ENCODE measurements at regions not wholly inside any gene's neighbourhood (a gene's known extent, or its start where the extent isn't known, plus 50 kb on each side); places are given as distances from the start of the nearest gene placed in this dataset.
"Not testable (repeated sequence)": the region's sequence is repeated elsewhere in the genome, so short reads cannot be mapped to it uniquely, and the experiment has no call there.

DNA sequence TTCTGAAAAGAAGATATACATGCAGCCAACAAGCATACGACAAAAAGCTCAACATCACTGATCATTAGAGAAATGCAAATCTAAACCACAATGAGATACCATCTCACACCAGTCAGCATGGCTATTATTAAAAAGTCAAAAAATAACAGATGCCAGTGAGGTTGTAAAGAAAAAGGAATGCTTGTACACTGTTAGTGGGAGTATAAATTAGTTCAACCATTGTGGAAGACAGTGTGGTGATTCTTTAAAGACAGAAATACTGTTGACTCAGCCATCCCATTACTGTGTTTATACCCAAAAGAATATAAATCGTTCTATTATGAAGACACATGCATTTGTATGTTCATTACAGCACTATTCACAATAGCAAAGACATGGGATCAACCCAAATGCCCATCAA lies 221.1 kb upstream of the GADL1 start:
- not testable (repeated sequence) for DNase-seq (ENCODE audit: low read depth, low spot score)

DNA sequence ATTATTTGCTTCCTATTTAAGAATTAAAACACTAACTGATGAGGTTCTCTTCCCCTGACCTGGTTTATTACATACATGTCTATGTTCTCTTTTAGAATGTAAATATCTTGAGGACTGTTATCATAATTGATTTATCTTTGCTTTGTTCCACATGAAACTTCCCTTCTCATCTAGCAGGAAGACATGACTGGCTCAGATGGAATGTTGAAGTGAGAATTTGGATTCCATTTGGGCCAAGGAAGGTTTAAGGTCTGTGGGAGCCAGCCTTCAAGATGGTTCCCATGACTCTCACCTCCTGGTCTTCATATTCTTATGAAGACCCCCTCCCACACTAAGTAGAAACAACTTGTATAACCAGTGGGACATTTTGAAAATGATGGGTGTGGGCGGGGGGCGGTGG lies 222.2 kb upstream of the GADL1 start:
- H3K4me3 ChIP-seq (ENCODE audit: low read length), result no peak overlapping the region
- no peak for DNase-seq (ENCODE audit: low read depth, low spot score)

More for the DNA sequence above, 221.1 kb upstream of the GADL1 start:
- H3K4me3 ChIP-seq (ENCODE audit: low read length), result not testable (repeated sequence)

DNA sequence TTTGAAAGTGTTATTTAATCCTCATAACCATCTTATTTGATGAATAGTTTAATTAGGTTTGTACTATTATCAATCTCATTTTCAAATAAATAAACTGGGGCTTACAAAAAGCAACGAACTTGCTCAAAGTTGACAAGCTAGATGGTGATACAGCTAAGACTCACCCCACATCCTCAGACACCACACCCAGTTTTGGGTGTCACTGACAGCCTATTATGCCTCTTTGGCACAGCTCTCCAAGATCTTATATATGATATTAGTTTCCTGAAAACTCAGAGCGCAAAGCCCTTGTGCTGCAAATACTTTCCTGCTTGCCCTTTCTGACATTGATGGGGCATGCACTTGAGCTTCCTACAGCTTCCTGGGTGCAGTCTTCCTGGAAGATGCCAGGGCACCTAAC lies 223.4 kb upstream of the GADL1 start:
- no peak for DNase-seq (ENCODE audit: low read depth, low spot score)
- H3K4me3 ChIP-seq (ENCODE audit: low read length), result no peak overlapping the region

DNA sequence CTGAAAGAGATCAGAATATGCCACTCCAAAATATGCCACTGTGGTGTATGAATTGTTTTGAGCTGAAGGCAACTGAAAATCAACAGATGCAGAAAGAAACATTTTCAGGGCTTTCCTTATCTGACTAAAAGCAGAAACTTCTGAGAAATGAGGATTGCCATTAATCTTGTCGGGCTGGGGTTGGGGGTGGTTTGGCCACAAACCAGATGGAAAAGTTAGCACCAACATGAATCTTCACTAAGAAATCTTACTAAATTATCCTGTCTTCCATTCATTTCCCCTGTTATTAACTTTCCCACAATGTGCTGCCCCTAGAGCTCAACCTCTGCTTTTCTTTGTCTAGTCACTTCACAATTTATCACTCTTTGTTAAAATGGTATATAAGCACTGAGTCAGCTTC lies 229.9 kb upstream of the GADL1 start:
- no peak overlapping the region for H3K4me3 ChIP-seq (ENCODE audit: low read length)
- DNase-seq (ENCODE audit: low read depth, low spot score), result no peak

DNA sequence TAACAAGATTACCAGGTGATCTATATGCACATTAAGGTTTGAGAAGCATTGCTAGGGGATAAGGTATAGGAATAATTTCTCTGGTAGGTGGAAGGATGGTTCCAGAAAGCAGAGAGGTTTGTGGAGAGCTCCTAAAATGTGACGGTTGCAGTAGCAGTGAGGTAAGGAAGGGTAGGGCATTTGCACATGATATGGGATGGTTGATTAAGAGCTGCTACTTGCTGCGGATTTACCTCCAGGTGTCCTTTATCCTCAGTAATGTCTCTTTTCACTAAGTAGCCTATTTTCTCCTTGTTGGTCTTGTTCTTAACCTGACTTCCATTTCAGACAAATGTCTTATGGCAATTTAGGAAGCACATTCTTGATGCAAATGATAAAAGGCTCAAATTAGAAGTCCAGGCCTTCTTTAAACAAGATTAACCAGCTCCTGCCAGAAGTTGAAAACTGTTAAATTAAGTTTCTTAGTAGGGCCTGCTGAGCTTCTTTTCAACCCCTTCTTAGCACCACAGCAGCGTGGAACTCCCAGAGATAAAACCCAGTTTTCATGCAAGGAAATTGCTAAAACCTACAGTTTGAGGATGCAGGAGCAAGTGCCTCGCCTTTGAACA lies 231.1 kb upstream of the GADL1 start:
- no peak overlapping the region for H3K4me3 ChIP-seq (ENCODE audit: low read length)
- DNase-seq (ENCODE audit: low read depth, low spot score), result no peak

DNA sequence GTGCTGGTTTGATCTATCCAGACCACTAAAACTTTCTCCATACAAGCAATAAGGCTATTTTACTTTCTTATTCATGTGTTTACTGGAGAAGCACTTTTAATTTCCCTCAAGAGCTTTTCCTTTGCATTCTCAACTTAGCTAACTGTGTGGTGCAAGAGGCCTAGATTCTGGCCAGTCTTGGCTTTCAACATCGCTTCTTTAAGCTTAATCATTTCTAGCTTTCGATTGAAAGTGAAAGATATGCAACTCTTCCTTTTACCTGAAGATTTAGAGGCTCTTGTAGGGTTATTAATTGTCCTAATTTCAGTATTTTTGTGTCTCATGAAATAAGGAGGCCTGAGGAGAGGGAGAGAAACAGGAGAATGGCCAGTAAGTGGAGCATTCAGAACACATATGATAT lies 234.8 kb upstream of the GADL1 start:
- no peak for DNase-seq (ENCODE audit: low read depth, low spot score)
- no peak overlapping the region for H3K4me3 ChIP-seq (ENCODE audit: low read length)

DNA sequence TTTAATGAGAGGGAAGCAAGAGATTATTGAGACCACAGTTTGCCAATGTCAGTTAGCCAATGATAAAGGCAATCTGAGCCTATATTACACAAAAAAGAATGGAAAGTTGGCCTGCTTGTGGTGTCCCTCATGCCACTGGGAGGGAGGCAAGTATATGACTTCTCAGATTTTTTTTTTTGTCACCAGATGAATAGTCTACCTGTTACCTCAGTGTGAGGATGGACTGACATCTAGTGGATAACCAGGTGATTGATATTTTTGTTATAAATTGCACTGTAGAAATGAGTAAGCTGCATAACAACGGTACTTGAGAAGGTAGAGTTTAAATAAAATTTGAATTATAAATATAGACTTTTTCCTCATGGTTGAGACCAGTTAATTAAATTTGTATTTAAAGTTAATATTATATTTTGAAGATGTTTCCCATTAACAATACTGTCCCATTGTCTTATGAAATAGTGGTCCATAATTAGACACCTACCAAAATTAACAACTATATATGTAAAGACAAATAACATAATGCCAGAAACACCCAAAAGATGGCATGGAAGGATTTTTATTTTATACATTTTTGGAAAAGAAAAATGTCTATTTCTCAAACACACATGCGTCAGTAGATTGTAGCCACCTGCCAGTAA lies 237.8 kb upstream of the GADL1 start:
- peak; percentile 67 for DNase-seq (ENCODE audit: low read depth, low spot score)

DNA sequence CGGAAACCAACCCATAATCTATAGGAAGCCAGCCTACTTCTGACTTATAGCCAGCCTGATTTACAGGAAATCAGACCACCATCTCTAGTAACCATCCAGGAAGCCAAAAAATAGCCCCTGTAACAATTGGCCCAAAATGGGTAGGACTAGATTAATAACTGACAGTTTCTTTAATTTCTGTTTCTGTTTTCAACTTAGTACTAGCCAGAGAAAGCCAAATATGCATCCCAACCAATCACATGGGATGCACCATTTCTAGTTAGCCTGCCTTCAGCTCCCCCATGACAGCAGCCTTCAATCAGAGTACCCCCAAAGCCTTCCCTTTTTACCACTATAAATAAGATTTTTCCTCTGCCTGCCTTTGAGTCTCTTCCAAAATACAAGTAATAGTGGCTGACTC lies 239.1 kb upstream of the GADL1 start:
- DNase-seq (ENCODE audit: low read depth, low spot score), result no peak
- no peak overlapping the region for H3K4me3 ChIP-seq (ENCODE audit: low read length)

More for the DNA sequence above, 237.8 kb upstream of the GADL1 start:
- no peak overlapping the region for H3K4me3 ChIP-seq (ENCODE audit: low read length)

DNA sequence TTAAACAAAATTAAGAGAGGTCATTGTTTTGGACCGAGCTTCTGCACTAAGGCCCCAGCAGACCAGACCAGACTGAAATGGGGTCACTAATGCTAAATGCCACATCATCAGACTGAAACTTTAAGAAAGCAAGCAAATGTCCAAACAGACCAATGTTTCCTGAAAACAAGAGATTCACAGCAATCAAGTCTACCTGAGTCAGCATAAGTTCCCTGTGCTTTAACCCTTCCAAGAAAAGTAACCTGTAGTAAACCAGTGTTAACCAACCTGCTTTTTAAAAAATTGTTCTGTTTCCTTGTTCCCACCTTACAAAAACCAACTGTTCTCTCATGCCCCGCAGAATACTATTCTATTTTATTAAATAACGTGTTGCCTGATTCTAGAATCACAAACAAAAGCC lies 241.1 kb upstream of the GADL1 start:
- H3K4me3 ChIP-seq (ENCODE audit: low read length), result no peak overlapping the region
- DNase-seq (ENCODE audit: low read depth, low spot score), result no peak

DNA sequence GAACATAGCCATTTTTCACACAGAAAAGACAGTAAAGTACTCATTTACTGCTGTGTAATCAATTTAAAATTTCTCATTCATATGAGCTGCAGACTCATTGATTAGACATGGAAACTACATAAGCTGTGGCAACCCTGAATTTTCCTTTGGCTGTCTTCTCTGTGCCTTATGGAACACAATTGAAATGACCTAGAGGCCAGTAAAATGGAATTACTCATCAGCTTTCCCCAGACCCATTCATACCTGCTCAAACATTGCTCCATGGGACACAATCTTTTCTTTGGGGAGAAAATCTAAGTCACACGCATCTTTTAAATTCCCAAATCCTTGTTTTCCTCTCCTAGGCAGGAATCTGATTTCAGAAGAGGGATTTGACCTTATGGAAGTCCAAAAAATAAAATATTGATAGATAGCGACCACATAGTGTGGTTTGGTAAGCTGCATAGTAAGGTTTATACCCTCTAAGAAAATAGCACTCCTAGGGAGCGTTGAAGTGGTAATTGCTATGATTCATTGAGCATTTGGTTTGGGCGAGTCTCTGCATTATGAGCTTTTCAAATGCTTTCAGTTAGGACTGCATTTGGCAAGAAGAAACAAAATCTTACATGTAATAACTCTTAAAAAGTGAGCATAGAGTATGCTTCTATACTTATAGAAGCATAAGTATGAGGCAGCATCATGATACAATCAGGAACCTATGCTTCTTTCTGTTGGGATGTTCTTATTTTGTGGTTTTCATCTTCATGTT lies 243.4 kb upstream of the GADL1 start:
- no peak for DNase-seq (ENCODE audit: low read depth, low spot score)
- H3K4me3 ChIP-seq (ENCODE audit: low read length), result no peak overlapping the region

DNA sequence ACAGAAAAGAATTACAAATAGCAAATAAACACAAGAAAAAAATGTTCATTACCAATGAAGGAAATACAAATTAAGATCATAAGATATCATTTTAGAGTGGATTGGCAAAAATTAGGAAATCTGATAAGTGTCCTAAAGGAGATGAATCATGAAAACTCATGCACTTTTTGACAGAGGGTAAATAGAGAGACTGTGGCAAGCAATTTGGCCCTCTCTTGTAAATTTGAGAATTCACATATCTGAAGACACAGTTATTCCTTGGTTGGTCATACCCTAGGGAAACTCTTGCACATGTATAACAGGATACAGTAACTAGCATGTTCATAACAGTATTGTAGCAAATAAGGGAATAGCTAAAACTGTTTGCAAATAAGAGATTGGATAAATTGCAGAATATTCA lies 246.0 kb upstream of the GADL1 start:
- no peak overlapping the region for H3K4me3 ChIP-seq (ENCODE audit: low read length)
- DNase-seq (ENCODE audit: low read depth, low spot score), result no peak

DNA sequence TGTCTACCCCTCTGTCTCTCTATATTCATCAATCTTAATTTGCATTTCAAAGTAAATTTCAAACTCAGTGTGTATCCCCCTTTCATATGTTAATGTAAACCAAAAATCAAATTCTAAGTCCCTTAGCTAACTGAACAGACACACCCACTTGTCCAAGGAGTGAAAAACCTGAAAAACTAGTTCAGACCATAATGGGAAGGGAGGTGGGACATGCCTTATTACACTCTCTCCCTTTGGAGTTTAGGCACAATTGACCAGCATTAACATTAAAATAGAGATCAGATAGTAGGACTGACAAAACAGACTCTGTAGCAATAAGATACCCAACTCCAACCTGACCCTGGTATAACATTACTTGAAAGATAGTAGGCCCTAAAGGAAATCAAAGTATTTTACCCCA lies 247.7 kb upstream of the GADL1 start:
- no peak overlapping the region for H3K4me3 ChIP-seq (ENCODE audit: low read length)
- DNase-seq (ENCODE audit: low read depth, low spot score), result no peak

DNA sequence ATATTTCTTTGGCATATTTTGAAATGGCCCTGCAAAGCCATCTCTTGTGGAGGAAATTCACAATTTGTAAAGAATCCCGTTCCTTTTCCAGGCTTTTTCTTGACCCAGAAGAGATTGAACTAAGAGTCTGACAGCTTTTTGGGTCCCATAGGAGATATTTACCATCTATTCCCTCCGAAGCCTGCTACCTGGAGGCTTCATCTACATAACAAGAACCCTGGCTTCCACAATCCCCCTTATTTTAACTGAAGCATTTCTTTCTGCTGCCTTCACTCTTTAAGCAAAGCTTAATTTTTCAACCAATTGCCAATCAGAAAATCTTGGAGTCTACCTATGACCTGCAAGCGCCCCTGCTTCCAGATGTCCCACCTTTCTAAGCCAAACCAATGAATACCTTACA lies 248.1 kb upstream of the GADL1 start:
- H3K4me3 ChIP-seq (ENCODE audit: low read length), result no peak overlapping the region
- DNase-seq (ENCODE audit: low read depth, low spot score), result no peak

DNA sequence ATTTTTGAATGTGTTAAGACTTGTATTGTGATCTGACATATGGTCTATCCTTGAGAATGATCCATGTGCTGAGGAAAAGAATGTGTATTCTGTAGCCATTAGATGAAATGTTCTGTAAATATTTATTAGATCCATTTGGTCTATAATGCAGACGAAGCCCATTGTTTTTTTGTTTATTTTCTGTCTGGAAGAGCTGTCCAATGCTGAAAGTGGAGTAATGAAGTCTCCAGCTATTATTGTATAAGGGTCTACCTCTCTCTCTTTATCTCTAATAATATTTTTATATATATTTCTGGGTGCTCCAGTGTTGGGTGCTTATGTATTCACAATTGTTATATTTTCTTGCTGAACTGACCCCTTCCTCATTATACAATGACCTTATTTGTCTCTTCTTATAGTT lies 250.6 kb upstream of the GADL1 start:
- no peak for DNase-seq (ENCODE audit: low read depth, low spot score)

DNA sequence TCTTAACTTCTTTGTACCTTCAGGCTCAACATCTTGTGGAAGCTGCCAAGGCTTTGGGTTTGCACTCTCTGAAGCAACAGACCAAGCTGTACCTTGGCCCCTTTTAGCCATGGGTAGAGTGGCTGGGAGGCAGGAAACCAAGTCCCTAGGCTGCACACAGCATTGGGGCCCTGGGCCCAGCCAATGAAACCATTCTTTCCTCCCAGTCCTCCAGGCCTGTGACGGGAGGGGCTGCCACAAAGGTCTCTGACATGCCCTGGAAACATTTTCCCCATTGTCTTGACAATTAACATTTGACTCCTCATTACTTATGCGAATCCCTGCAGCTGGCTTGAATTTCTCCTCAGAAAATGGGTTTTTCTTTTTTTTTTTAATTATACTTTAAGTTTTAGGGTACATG lies 253.1 kb upstream of the GADL1 start:
- DNase-seq (ENCODE audit: low read depth, low spot score), result no peak
- no peak overlapping the region for H3K4me3 ChIP-seq (ENCODE audit: low read length)

More for the DNA sequence above, 250.6 kb upstream of the GADL1 start:
- no peak overlapping the region for H3K4me3 ChIP-seq (ENCODE audit: low read length)

DNA sequence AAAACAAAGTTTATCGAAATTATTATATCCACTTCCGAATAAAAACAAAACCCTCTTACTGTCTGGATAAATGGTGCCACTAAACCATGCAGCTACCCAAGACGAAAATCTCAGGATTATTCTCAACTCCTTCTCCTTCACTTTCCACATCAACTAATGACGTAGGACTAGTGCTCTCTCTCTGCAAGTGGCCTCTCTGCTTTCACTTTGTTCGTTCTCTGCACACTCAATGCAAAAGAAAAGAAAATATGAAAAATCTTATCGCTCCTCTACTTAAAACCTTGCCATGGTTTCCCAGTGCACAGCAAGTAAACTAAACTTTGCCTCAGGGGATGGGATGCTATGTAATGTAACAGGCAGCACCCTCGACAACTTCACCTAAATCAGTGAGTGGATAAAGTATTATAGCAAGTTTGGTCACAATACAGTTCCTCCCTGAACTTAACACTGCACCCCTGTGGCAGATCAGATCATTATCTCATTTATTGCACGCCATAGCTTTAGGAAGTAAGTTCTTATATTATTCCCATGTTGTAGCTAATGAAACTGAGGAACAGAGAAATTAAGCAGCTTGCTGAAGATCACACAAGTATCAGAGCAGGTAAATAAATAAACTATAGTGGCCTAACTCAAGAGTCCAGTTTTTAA lies 262.7 kb upstream of the GADL1 start:
- DNase-seq (ENCODE audit: low read depth, low spot score), result peak; percentile 32
- no peak overlapping the region for H3K4me3 ChIP-seq (ENCODE audit: low read length)

DNA sequence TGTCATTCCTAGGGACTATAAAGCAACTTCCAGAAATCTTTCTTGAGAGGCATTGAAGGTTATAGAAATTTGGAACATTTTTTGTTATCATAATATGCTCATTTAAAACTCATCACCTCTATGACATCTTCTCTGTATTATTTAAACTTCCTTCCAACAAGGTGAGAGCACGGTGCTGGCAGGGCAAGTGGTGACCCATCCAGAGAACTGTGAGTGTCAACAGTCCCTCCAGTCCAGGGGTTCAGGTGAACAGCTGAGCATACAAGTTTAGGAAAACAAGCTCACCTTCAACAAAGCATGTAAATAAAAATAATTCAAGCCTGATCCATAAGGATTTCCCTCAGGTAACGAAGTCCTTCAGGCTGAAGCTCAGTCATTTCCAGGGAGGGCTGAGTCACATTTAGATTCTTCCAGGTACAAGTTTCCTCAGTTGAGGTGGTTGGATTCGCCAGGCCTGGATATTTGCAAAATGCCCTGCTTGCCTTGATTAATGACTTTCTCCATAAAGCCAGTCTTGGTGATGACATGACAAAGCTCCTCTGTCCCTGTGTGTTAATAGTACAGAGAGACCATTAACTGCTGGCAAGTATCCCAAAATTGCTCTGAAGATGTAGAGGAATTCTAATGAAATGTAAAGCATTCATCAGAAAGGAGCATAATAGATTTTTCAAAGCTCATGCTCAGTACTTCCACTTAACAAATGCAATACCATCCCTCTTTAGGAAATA lies 263.6 kb upstream of the GADL1 start:
- no peak for DNase-seq (ENCODE audit: low read depth, low spot score)
- H3K4me3 ChIP-seq (ENCODE audit: low read length), result no peak overlapping the region

DNA sequence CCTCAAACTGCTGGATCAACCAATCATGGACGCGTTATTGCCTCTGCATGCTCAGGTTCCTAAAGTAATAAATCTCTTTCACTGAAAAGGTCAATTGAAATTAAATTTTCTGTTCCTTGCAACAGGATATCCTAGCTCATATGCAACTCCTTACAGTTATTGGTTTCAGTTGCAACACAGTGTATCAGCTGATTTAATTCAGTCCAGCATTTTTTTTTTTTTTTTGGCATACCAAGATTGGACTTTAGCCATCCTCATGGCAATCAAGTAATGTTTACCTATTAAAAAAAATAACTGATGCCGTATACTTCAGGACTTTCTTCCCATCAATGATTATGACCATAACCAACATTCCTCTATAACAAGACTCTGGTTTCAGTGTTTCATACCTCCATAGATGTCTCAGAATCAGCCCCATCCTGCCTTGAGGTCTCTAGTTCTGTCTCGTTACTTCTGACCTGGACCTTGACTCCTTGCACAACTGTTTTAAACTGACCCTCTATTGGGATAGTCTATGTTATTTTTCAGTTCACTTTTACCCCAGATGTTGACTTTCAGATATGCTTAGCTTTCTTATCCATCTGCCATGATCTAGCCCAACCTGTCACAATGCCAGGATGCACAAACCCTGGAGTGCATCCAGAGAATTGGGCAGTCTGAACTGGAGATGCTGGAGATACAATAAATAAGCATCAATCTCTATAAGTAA lies 265.0 kb upstream of the GADL1 start:
- H3K4me3 ChIP-seq (ENCODE audit: low read length), result no peak overlapping the region
- DNase-seq (ENCODE audit: low read depth, low spot score), result no peak

DNA sequence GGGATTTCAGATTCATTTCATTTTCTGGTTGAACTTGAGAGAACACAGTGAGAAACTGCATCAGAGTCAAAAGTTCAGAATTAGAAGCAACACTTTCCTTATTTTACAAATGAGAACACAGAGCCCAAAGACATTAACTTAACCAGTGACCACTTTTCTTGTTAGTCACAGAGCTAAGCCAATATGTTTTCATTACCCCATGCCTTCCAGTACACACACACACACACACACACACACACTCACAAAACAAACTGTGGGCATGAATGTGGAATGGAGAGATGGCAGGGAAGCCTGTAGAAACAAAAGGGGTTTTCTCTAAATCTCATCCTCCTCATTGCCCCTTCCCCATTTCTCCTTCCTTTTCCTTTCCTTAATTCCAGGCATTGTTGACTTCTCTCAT lies 267.4 kb upstream of the GADL1 start:
- DNase-seq (ENCODE audit: low read depth, low spot score), result no peak

More for the DNA sequence above, 267.4 kb upstream of the GADL1 start:
- H3K4me3 ChIP-seq (ENCODE audit: low read length), result no peak overlapping the region
